Panc1 (cell line): ENCODE measurements at regions not wholly inside any gene's neighbourhood (a gene's known extent, or its start where the extent isn't known, plus 50 kb on each side); places are given as distances from the start of the nearest gene placed in this dataset.

Experiments used
- POLR2AphosphoS5 ChIP-seq: IDR thresholded peaks from 2 replicates; pipeline ENCODE4 v1.6.1; 2012; ENCODE audit warnings: mild to moderate bottlenecking, low read depth, low read length, moderate library complexity
- SIN3A ChIP-seq: IDR thresholded peaks from 2 replicates; pipeline ENCODE4 v1.6.1; 2012; ENCODE audit warnings: low read depth, mild to moderate bottlenecking, low read length, moderate library complexity, borderline replicate concordance; ENCODE audit not compliant: insufficient read depth
- TCF7L2 ChIP-seq: IDR thresholded peaks from 2 replicates; pipeline ENCODE4 v1.6.1; 2011; ENCODE audit warnings: mild to moderate bottlenecking, low read depth, low read length, inconsistent platforms
- TF ChIP-seq, protein P1 (sequence below): fragments of 450-650 bp; IDR thresholded peaks from 2 replicates; pipeline ENCODE4 v1.5.1; 2017; ENCODE audit warnings: mild to moderate bottlenecking
- TF ChIP-seq, protein P2 (sequence below), 2 experiments: IDR thresholded peaks; 2 replicates each; pipeline ENCODE4 v1.6.1; 2011 to 2012; ENCODE audit warnings: low read depth in 2 of 2, control low read depth in 1 of 2, low read length in 1 of 2, mild to moderate bottlenecking in 1 of 2, moderate library complexity in 1 of 2; ENCODE audit not compliant: insufficient read depth in 1 of 2

- TF ChIP-seq, protein P1, sequence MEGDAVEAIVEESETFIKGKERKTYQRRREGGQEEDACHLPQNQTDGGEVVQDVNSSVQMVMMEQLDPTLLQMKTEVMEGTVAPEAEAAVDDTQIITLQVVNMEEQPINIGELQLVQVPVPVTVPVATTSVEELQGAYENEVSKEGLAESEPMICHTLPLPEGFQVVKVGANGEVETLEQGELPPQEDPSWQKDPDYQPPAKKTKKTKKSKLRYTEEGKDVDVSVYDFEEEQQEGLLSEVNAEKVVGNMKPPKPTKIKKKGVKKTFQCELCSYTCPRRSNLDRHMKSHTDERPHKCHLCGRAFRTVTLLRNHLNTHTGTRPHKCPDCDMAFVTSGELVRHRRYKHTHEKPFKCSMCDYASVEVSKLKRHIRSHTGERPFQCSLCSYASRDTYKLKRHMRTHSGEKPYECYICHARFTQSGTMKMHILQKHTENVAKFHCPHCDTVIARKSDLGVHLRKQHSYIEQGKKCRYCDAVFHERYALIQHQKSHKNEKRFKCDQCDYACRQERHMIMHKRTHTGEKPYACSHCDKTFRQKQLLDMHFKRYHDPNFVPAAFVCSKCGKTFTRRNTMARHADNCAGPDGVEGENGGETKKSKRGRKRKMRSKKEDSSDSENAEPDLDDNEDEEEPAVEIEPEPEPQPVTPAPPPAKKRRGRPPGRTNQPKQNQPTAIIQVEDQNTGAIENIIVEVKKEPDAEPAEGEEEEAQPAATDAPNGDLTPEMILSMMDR: no peak
- TF ChIP-seq POLR2AphosphoS5: no peak
- TF ChIP-seq TCF7L2: no peak
- TF ChIP-seq, protein P2, sequence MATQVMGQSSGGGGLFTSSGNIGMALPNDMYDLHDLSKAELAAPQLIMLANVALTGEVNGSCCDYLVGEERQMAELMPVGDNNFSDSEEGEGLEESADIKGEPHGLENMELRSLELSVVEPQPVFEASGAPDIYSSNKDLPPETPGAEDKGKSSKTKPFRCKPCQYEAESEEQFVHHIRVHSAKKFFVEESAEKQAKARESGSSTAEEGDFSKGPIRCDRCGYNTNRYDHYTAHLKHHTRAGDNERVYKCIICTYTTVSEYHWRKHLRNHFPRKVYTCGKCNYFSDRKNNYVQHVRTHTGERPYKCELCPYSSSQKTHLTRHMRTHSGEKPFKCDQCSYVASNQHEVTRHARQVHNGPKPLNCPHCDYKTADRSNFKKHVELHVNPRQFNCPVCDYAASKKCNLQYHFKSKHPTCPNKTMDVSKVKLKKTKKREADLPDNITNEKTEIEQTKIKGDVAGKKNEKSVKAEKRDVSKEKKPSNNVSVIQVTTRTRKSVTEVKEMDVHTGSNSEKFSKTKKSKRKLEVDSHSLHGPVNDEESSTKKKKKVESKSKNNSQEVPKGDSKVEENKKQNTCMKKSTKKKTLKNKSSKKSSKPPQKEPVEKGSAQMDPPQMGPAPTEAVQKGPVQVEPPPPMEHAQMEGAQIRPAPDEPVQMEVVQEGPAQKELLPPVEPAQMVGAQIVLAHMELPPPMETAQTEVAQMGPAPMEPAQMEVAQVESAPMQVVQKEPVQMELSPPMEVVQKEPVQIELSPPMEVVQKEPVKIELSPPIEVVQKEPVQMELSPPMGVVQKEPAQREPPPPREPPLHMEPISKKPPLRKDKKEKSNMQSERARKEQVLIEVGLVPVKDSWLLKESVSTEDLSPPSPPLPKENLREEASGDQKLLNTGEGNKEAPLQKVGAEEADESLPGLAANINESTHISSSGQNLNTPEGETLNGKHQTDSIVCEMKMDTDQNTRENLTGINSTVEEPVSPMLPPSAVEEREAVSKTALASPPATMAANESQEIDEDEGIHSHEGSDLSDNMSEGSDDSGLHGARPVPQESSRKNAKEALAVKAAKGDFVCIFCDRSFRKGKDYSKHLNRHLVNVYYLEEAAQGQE (IDR thresholded peaks at IDR 0.05; ENCODE audit: insufficient read depth in 1 of 2, low read depth in 2 of 2, low read length in 1 of 2): no peak
- TF ChIP-seq SIN3A: no peak
These were observed 121.7 kb upstream of the TACR1 start for GRCh38 chr2:75320898-75321598.
